GM18520 (cell line): ENCODE measurements at regions not wholly inside any gene's neighbourhood (a gene's known extent, or its start where the extent isn't known, plus 50 kb on each side); places are given as distances from the start of the nearest gene placed in this dataset.
"Not testable (repeated sequence)": the region's sequence is repeated elsewhere in the genome, so short reads cannot be mapped to it uniquely, and the experiment has no call there.

Experiments used
- ATAC-seq: cut with Tn5 transposase; IDR thresholded peaks from one replicate; pipeline ENCODE4 v1.9.1; 2021; ENCODE audit not compliant: unreplicated experiment

DNA sequence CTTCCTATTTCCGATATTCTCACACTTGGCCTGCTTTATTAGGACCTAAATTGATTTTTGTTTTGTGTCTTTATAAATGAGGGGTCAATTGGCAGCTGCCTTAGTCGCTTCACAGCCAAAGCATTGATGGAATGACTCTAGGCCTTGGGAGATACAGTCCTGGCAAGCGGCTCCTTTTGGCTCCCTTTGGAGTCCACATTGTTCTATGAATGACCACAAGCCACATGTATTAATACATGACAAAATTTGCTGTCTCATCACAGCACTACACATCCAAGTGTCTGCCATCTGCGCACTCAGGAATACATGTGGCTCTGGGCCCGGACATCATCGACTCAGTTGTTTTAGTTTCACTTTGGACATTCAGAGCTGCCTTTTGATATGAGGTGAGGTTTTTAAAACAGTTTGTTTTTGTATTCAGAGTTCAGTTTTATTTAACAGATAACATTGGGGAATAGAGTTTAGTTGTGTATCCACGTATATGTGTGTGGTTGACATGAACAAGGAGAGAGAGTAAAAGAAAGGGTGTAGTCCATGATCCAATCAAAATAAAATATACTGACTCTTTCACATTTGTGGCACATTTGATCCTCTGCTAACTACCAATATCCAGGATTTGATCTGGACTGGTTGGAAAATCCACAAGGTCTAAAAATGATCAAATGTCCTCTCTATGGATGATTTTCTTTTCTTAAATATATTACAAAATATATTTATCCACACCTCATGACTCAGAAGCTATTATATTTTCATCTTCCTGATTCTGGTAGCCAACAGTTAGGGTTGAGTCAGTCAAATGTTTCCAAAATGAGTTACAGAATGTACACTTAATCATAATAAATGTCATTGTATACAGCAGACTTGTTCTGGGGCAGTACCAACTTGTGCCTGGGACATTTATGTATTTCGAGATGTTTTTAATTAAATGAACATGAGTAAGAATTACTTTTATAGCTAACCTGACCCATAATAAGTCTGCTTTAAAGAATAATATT is 114.0 kb upstream of the MTAP start:
- ATAC-seq: no peak

DNA sequence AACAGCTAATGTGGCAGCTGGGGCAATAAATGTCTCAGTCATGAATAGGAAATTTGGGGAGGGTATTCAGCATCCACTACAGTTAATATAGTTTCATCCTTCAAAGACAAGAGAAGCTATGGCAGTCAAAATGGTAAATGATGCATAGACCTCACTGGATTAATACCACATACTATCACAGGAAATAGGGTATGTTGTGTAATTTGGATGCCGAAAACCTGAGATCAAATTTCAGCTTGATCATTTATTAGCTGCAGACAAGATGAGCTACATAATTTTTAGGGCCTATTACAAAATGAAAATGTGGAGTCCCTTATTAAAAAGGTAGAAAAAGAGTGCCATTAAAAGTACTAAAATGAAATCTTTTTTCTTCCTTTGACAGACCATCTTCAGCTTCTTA is 112.6 kb upstream of the MTAP start:
- no peak for ATAC-seq

DNA sequence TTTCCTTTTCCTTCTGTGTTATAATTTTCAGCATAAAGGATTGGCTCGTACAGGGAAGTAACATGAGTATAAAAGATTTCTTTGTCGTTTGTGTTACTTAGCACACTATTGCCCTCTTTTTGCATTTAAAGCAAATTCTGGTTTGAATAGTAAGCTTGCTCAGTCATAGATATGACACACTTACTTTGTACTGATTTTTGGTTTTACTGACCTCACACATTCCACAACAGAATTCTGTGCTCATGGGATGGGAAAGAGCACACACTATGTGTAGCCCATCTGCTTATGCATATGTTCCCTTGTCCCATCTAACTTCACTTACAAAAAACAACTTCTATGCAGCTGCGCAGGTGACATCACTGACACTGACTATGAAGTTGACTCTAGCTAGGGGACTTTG is 111.9 kb upstream of the MTAP start:
- no peak for ATAC-seq

DNA sequence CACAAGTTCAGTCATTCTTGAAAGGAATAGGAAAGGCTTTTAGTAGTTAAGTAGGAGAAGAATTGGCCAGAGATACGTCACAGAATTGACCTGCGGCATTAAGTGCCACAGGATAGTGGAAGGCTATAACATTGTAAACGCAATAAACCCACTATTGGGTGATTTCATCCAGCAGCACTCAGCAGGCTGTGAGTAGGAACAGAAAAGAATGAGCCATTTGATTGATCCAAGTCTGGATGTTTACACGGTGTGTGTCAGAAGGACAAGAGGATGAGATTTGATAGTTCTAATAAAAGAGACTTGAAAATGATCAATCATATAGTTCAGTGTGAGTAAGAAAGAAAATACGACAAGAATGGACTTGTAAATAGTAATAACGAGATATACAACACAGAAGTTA is 110.0 kb upstream of the MTAP start:
- ATAC-seq: no peak

DNA sequence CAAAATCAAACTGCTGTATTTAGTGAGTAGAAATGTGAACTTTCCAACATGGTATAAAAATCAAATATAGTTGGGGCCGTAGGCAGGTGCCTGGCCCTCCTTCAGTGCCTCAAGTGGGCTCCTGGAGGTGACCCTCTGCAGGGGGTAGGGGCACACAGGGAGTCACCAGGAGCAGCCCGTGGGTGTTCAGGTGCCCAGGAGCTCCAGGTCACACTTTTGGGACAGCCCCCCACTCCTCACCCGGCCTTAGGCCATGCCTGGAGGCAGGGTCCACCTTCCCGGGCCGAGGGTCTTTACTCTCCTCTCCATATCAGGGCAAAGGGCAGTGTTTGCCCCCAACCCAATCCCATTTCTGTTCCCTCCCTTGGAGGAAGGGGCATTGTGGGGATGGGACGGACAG is 108.0 kb upstream of the MTAP start:
- ATAC-seq: no peak

- ATAC-seq: no peak
These were observed 107.0 kb upstream of the MTAP start for GRCh38 chr9:21695443-21695842.

DNA sequence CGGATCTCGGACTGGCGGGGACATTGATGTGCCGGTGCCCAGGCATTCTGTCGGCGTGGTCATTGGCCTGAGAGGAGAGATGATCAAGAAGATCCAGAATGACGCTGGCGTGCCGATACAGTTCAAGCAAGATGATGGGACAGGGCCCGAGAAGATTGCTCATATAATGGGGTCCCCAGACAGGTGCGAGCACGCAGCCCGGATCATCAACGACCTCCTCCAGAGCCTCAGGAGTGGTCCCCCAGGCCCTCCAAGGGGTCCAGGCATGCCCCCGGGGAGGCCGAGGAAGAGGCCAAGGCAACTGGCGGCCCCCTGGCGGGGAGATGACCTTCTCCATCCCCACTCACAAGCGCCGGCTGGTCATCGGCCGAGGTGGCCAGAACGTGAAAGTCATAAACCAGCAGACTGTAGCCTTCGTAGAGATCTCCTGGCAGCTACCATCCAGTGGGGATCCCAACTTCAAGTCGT is 106.5 kb upstream of the MTAP start:
- ATAC-seq: no peak

- ATAC-seq: no peak
These were observed 106.0 kb upstream of the MTAP start for GRCh38 chr9:21696411-21696871.

- ATAC-seq: no peak
These were observed 94.2 kb upstream of the MTAP start for GRCh38 chr9:21708260-21708711.

- ATAC-seq: no peak
These were observed 93.6 kb upstream of the MTAP start for GRCh38 chr9:21708856-21709255.

DNA sequence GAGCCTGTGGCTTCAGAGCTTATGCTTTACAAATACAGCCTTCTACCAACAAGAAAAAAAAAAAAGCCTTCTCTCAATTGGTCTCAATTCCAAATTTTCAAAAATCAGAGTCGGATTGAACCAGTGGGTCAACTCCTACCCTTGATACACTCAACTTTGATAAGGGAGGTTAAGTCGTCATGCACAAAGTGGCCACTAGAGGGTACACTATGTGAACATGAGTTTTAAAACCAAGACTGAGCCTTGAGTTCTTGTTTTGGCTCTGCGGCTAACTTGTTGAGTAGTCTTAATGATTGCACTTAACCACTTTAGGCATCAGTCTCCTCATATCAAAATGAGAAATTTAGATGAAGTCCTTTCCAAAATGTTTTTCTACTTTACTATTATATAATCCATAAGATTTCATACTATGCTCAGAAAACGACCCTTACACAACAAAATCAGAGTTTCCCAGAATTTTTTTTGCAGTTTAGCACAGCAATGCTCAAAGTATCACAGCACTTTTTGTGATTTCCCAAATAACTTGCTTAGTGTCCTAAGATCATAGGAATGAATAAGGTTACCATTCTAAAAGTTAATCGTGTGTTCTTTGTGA is 92.9 kb upstream of the MTAP start:
- peak; percentile 64 for ATAC-seq

DNA sequence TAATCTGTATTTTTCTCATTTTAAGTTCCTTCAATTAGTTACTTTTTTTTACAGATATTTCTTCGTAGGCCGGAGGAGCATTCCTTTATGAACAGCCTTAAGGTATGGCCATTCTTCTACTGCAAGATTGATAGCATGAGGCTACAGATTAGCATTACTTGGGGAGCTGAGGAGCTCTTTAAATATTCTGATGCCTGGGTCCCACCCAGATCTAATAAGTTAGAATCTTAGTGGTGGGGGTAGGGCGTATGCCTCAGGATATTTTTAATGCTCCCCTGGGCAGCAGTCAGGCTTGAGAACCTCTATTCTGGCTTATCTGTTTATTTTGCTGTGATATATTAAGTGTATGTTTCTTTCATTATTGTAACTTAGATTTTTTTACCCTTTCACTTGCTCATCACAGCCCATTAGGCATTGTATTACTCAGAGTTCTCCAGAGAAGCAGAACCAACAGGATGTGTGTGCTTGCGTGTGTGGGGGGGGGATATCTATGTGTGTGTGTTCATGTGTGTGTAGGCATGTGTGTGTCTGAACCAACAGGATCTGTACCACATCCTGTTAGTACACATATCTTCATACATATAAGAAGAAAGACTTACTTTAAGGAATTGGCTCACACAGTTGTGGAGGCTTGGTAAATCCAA is 91.8 kb upstream of the MTAP start:
- ATAC-seq: no peak

DNA sequence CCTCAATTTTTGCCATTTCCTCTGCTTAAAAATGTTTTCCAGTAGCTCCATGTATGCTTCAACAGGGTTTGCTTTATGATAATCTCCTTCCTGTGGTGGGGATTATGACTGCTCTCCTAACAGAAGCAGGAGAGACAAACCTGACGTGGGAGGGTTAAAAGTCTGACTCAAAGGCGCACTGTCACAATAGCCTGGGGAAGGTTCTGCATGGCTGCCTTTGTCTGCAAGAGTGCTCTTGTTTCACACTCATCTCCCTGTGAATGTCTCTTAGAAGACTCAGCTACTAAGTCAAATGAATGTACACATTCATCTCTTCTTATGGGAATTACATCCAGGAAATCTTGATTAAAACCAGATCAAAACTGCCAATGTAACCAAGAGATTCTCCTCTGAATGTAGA is 90.9 kb upstream of the MTAP start:
- ATAC-seq: no peak

DNA sequence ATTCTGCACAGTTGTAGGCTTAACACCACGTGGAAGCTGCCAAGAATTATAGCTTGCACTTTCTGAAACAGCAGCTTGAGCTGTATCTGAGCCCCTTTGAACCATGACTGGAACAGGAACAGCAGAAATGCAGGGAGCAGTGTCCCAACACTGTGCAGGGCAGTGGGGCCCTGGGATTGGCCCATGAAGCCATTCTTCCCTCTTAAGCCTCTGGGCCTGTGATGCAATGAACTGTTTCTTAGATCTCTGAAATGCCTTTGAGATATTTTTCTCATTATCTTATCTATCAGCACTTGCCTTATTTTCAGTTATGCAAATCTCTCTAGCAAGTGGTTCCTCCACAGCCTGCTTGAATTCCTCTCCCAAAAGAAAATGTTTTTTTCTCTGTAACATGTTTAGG is 87.0 kb upstream of the MTAP start:
- no peak for ATAC-seq

DNA sequence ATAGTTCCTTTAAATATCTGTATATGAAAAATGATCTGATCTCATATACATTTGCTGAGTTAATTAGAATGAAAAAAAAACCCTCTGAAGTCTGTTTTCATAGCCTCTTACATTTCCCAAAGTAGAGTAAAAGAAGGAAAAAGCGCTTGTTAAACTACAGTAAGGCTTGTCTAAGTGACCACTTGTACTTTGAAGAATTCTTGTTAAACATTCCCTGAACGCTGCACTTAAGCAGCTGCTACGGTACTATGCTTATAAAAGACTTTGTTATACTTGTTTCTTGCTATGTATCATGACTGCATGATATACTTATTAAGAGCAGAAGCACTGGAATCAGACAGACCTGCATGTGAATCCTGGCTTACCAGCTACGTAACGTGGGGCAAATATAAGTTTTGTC is 81.7 kb upstream of the MTAP start:
- ATAC-seq: no peak

- ATAC-seq: not testable (repeated sequence)
These were observed 75.0 kb upstream of the MTAP start for GRCh38 chr9:21727411-21727810.

DNA sequence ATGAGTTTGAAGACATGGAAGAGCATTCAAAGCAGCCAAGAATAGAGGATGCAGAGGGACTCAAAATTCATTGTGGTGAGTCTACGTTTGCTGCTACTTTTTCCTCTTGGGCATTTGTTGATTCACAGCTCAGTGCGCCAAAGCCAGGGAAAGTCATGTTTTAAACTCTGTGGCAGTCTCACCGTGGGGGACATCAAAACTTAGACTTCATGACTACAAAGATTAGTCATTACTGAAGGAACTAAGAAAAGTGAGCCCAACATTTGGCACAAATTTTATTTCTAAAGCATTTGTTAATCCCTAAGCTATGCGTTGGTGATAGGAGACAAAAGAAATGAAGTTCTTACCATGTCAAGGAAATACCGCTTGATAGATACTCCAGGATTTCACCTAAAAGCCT is 73.7 kb upstream of the MTAP start:
- ATAC-seq: no peak

DNA sequence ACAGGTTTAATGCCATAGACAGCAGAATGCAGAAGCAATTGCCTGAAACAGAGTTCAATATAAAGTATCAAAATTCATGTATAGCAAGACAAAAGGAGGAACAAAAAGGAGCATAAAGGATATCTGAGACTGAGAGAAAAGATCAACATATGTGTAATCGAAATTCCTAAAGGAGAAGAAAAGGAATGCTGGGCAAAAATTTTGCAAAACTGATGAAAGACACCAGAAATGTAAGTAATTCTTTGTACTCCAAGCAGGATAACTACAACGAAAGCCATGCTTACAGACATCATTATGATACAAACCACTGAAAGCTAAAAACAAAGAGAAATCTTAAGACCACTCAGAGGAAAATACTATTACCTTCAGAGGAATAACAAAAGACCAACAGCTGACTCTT is 72.8 kb upstream of the MTAP start:
- ATAC-seq: no peak

DNA sequence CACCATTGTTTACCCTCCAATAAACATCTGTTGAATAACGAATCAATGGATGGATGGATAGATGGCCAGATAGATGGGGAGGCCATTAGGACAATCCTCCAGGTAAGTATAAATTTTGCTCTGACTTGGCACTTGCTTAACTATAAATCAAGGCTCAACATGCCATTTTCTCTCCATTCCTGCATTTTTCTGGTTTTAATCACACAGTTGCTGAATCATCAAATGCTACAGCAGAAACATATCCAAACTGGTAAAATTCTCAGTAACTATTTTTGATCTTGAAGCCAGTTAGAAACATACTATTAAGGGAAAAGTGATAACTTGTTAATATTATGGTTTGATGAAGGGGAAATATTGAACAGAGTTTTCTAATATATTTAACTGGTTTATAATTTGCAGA is 71.5 kb upstream of the MTAP start:
- ATAC-seq: no peak

GRCh38 chr9:21741151-21741550 is 61.3 kb upstream of the MTAP start:
- ATAC-seq: no peak

GRCh38 chr9:21744320-21744719 is 58.1 kb upstream of the MTAP start:
- no peak for ATAC-seq

GRCh38 chr9:21744841-21745240 is 57.6 kb upstream of the MTAP start:
- ATAC-seq: no peak
